Breast epithelium (tissue), 3 donors: ENCODE measurements at regions not wholly inside any gene's neighbourhood (a gene's known extent, or its start where the extent isn't known, plus 50 kb on each side); places are given as distances from the start of the nearest gene placed in this dataset.

ENCODE experiments used
- POLR2A ChIP-seq: fragments of 450-650 bp; IDR thresholded peaks from one replicate; pipeline ENCODE4 v1.6.1; 2016; ENCODE audit warnings: antibody characterized with exemption, mild to moderate bottlenecking, moderate library complexity
- POLR2AphosphoS5 ChIP-seq, 3 donors: sonication (generic); formaldehyde crosslinking; IDR thresholded peaks; one replicate each; pipeline ENCODE4 v1.6.1; 2017; ENCODE audit warnings: antibody characterized with exemption in 3 of 3
- TF ChIP-seq, protein P1 (sequence below), 3 donors: fragments of 450-650 bp; IDR thresholded peaks; one replicate each; pipeline ENCODE4 v1.5.1; 2016 to 2017; ENCODE audit warnings: antibody characterized with exemption in 3 of 3, mild to moderate bottlenecking in 3 of 3, moderate library complexity in 3 of 3

DNA sequence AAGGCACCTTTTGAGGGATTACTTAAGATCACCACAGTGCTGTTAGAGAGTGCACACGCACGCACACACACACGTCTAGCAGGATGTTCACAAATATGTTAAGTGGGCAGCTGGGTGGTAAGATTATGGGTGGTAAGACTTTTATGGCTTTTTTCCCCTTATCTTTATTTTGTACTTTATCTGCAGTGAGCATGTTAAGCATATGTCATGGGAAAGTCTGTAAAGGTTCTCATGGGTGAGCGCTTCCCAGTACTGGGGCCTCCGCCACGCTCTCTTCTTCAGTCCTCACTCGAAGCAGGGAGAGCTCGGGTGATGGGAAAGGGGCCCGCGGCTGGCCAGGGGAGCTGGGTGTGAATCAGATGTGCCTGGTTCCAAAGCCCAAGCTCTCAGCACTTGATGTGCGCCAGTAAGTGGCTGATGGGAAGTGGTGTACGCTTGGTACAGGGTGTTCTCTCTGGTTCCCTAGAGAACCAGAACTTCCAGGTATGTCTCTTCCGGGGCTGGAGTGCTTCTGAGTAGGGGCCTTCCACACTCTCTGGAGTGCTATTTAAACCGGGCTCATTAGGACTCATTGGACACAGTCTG is 83.9 kb upstream of the YWHAQ start:
- TF ChIP-seq POLR2A (no peak), POLR2AphosphoS5 (IDR thresholded peaks at IDR 0.05) (no peak)
- TF ChIP-seq, protein P1, sequence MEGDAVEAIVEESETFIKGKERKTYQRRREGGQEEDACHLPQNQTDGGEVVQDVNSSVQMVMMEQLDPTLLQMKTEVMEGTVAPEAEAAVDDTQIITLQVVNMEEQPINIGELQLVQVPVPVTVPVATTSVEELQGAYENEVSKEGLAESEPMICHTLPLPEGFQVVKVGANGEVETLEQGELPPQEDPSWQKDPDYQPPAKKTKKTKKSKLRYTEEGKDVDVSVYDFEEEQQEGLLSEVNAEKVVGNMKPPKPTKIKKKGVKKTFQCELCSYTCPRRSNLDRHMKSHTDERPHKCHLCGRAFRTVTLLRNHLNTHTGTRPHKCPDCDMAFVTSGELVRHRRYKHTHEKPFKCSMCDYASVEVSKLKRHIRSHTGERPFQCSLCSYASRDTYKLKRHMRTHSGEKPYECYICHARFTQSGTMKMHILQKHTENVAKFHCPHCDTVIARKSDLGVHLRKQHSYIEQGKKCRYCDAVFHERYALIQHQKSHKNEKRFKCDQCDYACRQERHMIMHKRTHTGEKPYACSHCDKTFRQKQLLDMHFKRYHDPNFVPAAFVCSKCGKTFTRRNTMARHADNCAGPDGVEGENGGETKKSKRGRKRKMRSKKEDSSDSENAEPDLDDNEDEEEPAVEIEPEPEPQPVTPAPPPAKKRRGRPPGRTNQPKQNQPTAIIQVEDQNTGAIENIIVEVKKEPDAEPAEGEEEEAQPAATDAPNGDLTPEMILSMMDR (IDR thresholded peaks at IDR 0.05) = no peak
